DND-41 (cell line): ENCODE measurements at regions not wholly inside any gene's neighbourhood (a gene's known extent, or its start where the extent isn't known, plus 50 kb on each side); places are given as distances from the start of the nearest gene placed in this dataset.

Source experiments
- ATAC-seq: fragments of 200-7000 bp; cut with Tn5 transposase; 3 replicates; pipeline ENCODE4 v1.9.1; 2021; ENCODE audit warnings: low read depth; ENCODE audit not compliant: insufficient read depth
- DNase-seq: peaks from one replicate; pipeline ENCODE4 v3.0.0-alpha.2; 2020
- H2AFZ ChIP-seq: 2 replicates; pipeline ENCODE4 v1.6.0; 2012; ENCODE audit warnings: low read depth, low read length
- H3K27ac ChIP-seq: 2 replicates; pipeline ENCODE4 v1.5.1; 2012; ENCODE audit warnings: low read length, inconsistent platforms
- H3K27me3 ChIP-seq: fragments of 200-600 bp; sonication (generic); 2 replicates; pipeline ENCODE4 v1.6.0; 2012; ENCODE audit warnings: low read length, mild to moderate bottlenecking, inconsistent platforms; ENCODE audit not compliant: insufficient read depth, poor library complexity
- H3K36me3 ChIP-seq: 2 replicates; pipeline ENCODE4 v1.5.1; 2012; ENCODE audit warnings: low read length, inconsistent platforms; ENCODE audit not compliant: insufficient read depth
- H3K4me1 ChIP-seq: 2 replicates; pipeline ENCODE4 v1.5.1; 2012; ENCODE audit warnings: mild to moderate bottlenecking, low read length; ENCODE audit not compliant: insufficient read depth
- H3K4me2 ChIP-seq: 2 replicates; pipeline ENCODE4 v1.6.0; 2012; ENCODE audit warnings: mild to moderate bottlenecking, moderate library complexity, low read length, inconsistent platforms; ENCODE audit not compliant: insufficient read depth
- H3K4me3 ChIP-seq, 2 experiments: fragments of 200-600 bp in 1 of 2; shearing (Covaris generic) in 1 of 2; 2 replicates each; pipeline ENCODE4 v1.5.1; 2012 to 2016; ENCODE audit warnings: inconsistent platforms in 2 of 2, low read length in 2 of 2, mild to moderate bottlenecking in 2 of 2, low read depth in 1 of 2, moderate library complexity in 1 of 2
- H3K79me2 ChIP-seq: 2 replicates; pipeline ENCODE4 v1.6.0; 2012; ENCODE audit warnings: low read length, inconsistent platforms; ENCODE audit not compliant: insufficient read depth
- H3K9ac ChIP-seq: 2 replicates; pipeline ENCODE4 v1.6.0; 2012; ENCODE audit warnings: low read depth, mild to moderate bottlenecking, inconsistent platforms, low read length, moderate library complexity
- H3K9me3 ChIP-seq: 2 replicates; pipeline ENCODE4 v1.5.1; 2012; ENCODE audit warnings: low read length, moderate library complexity, mild to moderate bottlenecking, inconsistent platforms; ENCODE audit not compliant: insufficient read depth, severe bottlenecking
- H4K20me1 ChIP-seq: 2 replicates; pipeline ENCODE4 v1.6.0; 2012; ENCODE audit warnings: low read length; ENCODE audit not compliant: insufficient read depth
- CTCF ChIP-seq: IDR thresholded peaks from 2 replicates; pipeline ENCODE4 v1.5.1; 2012; ENCODE audit warnings: borderline replicate concordance, low read length, moderate library complexity, mild to moderate bottlenecking; ENCODE audit not compliant: poor library complexity, severe bottlenecking; ENCODE audit errors: extremely low read depth
- EZH2 ChIP-seq: IDR thresholded peaks from 3 replicates; pipeline ENCODE4 v1.6.1; 2012; ENCODE audit warnings: borderline replicate concordance, low read depth, mild to moderate bottlenecking, moderate library complexity, low read length, inconsistent platforms; ENCODE audit not compliant: severe bottlenecking

GRCh38 chr3:161851941-161852566 is 355.4 kb downstream of the OTOL1 start:
- Histone ChIP-seq H3K4me1 (no peaks in the 10 kb centered on the region), H3K27ac (no peak overlapping the region), H2AFZ (no peak overlapping the region), H3K79me2 (no peaks in the 10 kb centered on the region), H3K27me3 (no peaks in the 10 kb centered on the region), H3K4me3 (no peak overlapping the region), H3K36me3 (no peaks in the 10 kb centered on the region), H3K9me3 (peaks cover 2% of the 10 kb centered on the region), H3K4me2 (no peak overlapping the region), H4K20me1 (no peaks in the 10 kb centered on the region), H3K9ac (no peak overlapping the region)
- DNase-seq (peak; percentile 66), ATAC-seq (peak; percentile 64; the same call in 2 of the 3 replicates)
- TF ChIP-seq EZH2 (no peak), CTCF (peak; percentile 78)

- no peak for ATAC-seq
- H3K9ac ChIP-seq: no peak overlapping the region
- H3K79me2 ChIP-seq: no peaks in the 10 kb centered on the region
Measured at GRCh38 chr3:161852744-161853143, 356.1 kb downstream of the OTOL1 start.

GRCh38 chr3:161854232-161854771 is 357.7 kb downstream of the OTOL1 start:
- no peaks in the 10 kb centered on the region for H3K4me1 ChIP-seq
- peak; percentile 51 for TF ChIP-seq CTCF
- no peak for TF ChIP-seq EZH2
- peaks cover 2% of the 10 kb centered on the region for H3K9me3 ChIP-seq
- no peaks in the 10 kb centered on the region for H3K79me2 ChIP-seq
- H3K4me3 ChIP-seq: no peak overlapping the region
- 0 out of 2 replicates have a peak overlapping the region, but pooled peaks have one; percentile 4 for H2AFZ ChIP-seq
- no peaks in the 10 kb centered on the region for H4K20me1 ChIP-seq
- no peak overlapping the region for H3K27ac ChIP-seq
- H3K36me3 ChIP-seq: no peaks in the 10 kb centered on the region
- no peak overlapping the region for H3K4me2 ChIP-seq
- DNase-seq (peak; percentile 35), ATAC-seq (peak; percentile 50; the same call in 1 of the 3 replicates)
- H3K27me3 ChIP-seq: no peaks in the 10 kb centered on the region
- H3K9ac ChIP-seq: no peak overlapping the region

More at GRCh38 chr3:161852744-161853143, 356.1 kb downstream of the OTOL1 start:
- DNase-seq: no peak
- Histone ChIP-seq H3K27ac (no peak overlapping the region), H3K4me3 (no peak overlapping the region), H3K27me3 (no peaks in the 10 kb centered on the region), H4K20me1 (no peaks in the 10 kb centered on the region), H3K4me1 (no peaks in the 10 kb centered on the region), H3K4me2 (no peak overlapping the region), H3K9me3 (peaks cover 2% of the 10 kb centered on the region), H2AFZ (no peak overlapping the region), H3K36me3 (no peaks in the 10 kb centered on the region)
- TF ChIP-seq EZH2: no peak
- TF ChIP-seq CTCF: no peak
